GM21360 (cell line): ENCODE measurements at regions not wholly inside any gene's neighbourhood (a gene's known extent, or its start where the extent isn't known, plus 50 kb on each side); places are given as distances from the start of the nearest gene placed in this dataset.
"Not testable (repeated sequence)": the region's sequence is repeated elsewhere in the genome, so short reads cannot be mapped to it uniquely, and the experiment has no call there.

Experiments used
- ATAC-seq: cut with Tn5 transposase; IDR thresholded peaks from one replicate; pipeline ENCODE4 v1.9.1; 2021; ENCODE audit warnings: mild to moderate bottlenecking, moderate library complexity; ENCODE audit not compliant: unreplicated experiment

DNA sequence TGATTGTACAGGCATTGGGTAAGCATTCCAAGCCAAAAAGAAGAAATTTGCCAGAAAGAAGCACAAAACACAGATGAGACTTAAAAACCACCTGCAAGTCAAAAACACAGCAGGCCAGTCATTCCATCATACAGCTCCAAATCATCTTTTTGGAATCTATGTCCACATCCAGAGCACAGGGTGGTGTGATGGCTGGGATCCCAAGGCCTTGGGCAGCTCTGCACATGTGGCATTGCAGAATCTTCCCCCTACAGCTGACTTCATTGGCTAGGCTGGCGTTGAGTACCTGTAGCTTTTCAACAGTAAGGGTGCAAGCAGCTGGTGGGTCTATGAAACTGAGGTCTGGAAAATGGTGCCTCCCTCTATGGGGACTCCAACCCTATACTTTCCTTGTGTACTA, 236.7 kb downstream of the CWH43 start:
- not testable (repeated sequence) for ATAC-seq

DNA sequence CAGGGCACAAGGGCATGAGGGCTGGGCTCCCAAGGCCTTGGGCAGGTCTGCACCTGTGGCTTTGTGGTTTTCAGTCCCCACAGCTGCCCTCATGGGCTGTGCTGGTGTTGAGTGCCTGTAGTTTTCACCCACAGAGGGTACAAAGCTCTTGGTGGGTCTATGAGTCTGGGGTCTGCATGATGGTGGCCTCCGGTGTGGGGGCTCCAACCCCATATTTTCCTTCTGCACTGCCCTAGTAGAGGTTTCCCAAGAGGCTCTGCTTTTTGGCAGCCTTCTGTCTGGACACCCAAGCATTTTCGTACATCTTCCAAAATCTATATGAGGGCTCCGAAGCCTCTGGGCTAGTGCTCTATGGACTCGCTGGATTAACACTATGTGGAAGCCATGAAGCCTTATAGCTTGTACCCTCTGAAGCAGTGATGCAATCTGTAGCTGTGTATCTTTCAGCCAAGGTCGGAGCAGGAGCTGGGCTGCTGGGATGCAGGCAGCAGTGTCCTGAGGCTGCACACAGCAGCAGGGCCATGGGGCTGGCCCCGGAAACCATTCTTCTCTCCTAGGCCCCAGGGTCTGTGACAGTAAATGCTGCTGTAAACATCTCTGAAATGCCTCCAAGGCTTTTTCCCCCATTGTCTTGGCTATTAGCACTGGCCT, 240.3 kb downstream of the CWH43 start:
- ATAC-seq: not testable (repeated sequence)

- ATAC-seq: not testable (repeated sequence)
Observed at GRCh38 chr4:49227941-49228340, 241.9 kb downstream of the CWH43 start.

GRCh38 chr4:49229243-49229642, 243.2 kb downstream of the CWH43 start:
- not testable (repeated sequence) for ATAC-seq

- not testable (repeated sequence) for ATAC-seq
Observed at GRCh38 chr4:49229713-49230112, 243.6 kb downstream of the CWH43 start.

- not testable (repeated sequence) for ATAC-seq
Observed at GRCh38 chr4:49233346-49233745, 247.3 kb downstream of the CWH43 start.

DNA sequence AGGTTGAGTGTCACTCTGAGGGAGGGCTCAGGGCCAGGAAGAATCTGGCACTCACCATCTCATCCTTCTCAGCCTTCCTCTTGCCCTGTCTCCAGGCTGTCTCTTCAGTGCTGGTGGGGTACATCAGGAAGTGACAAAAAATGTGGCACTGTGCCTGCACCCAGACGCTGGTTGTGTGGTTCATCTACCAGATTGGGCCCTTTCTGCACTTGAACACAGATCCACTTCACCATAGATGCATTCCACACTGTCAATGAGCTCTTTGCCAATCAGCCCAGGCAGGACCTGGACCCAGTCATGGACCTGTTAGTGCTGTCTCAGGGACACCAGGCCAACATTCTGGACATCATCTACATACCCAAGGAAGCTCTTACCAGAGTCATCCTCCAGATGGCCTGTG, 247.7 kb downstream of the CWH43 start:
- not testable (repeated sequence) for ATAC-seq

DNA sequence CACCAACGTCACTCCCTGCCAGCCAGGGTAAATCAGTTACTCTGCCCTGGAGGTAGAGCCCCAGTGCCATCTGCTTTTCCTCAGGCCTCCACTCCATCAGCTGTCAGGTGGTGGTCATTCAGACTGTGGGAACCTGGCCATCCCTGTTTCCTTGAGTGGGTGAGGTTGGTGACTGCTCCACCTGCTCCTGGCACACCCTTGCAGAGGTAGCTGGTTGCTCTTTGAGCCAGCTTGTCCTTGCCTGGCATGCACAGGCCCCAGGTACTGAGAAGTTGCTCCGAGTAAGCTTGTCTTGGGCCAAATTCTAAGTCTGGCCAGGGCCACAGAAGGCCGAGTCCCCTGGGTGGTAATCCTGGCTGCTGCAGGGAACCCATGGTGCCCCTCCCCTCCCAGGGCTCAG, 248.3 kb downstream of the CWH43 start:
- not testable (repeated sequence) for ATAC-seq

GRCh38 chr4:49235413-49236160, 249.5 kb downstream of the CWH43 start:
- not testable (repeated sequence) for ATAC-seq

DNA sequence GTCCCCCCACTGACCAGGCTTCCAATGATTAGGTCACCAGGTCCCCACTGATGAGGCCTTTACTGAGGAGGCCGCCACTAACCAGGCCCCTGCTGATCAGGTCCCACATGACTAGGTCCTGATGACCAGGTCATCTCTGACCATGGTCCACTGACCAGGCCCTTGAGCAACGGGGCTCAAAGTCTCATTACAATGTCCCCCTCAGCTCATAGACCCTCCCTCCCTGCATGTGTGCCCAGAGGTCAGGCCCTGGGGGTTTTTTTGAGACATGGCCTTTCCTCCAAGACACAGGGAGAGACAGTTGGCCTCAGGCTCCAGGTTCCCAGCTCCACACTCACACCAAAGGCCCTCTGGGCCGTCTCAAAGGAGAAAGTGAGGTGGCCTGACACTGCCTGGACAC, 250.4 kb downstream of the CWH43 start:
- ATAC-seq: not testable (repeated sequence)

DNA sequence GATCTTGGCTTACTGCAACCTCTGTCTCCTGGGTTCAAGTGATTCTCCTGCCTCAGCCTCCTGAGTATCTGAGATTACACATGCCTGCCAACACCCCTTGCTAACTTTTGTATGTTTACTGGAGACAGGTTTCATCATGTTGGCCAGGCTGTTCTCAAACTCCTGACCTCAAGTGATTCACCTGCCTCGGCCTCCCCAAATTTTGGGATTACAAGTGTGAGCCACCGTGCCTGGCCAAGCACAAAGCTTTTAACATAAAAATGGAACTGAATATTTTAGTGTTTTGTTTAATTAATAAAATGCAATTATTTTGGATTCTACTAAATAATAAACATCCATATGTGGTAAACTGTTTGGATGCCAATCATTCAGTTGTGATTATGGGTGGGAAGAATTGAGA, 255.2 kb downstream of the CWH43 start:
- not testable (repeated sequence) for ATAC-seq

GRCh38 chr4:49262786-49263185, 276.7 kb downstream of the CWH43 start:
- ATAC-seq: not testable (repeated sequence)

DNA sequence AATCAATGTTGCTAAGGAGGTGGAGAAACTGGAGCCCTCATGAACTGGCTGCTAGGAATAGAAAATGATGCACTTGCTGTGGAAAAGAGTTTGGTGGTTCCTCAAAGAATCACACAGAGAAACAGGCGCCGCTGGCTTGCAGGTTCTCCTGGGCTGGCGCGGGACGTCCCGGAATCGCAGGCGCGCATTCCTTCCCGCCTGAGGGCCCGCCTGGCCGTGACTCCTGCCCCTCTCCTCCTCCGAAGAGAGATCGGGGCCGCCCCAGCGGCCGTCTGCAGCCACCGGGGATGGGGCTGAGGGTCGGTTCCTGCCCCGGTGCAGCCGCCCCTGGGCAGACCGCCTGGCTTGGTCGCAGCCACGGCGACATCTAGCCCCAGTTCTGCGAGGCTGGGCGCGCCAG, 284.4 kb downstream of the CWH43 start:
- not testable (repeated sequence) for ATAC-seq

DNA sequence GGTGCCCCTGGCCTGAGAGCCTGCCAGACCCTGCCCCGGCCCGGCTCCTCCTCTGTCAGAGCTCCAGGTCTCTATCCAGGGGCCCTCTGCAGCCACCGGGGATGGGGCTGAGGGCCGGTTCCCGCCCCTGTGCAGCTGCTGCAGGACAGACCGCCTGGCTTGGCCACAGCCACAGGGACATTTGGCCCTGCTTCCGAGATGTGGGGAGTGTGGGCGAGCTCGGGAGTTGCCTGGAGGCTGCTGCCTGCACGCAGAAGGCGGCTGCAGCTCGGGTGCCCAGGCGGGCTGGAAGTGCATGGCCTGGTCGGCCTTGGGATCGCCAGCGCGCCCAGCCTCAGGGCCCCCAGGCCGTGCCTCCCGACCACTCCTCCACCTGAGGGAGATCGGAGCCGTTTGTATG, 284.8 kb downstream of the CWH43 start:
- ATAC-seq: not testable (repeated sequence)

DNA sequence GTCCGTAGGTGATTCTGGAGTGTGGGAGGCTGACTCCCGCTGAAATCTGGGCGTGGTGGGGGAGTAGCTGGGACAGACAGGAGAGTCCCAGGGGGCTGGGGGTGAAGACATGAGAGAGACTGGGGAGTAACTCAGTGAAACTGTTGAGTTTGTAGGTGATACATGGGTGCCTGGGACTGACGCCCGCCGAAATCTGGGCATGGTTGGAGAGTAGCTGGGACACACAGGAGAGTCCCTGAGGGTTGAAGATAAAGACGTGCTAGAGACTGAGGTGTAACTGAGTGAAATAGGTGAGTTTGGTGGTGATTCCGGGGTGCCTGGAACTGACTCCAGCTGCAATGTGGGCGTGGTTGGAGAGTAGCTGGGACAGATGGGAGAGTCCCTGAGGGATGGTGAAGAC, 299.8 kb downstream of the CWH43 start:
- not testable (repeated sequence) for ATAC-seq

- not testable (repeated sequence) for ATAC-seq
Observed at GRCh38 chr4:49286926-49287745, 301.1 kb downstream of the CWH43 start.

DNA sequence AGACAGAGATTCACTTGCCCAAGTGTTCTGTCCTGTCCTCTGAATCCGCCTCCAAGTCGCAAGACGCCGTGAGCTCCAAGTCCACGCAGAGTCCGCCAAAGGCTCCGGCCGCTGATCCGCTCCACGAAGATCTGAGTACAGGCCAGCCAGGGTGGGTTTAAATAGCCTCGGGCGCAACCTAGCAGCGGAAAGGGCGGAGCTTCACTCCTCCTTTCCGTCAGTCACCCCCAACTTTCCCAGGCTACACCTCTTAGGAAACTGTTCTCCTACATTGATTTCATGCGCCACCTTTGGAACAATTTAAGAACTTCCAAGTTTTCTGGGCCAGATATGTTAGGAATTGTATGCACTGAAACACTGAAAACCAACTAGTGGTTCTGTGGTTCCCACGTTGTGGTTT, 301.8 kb downstream of the CWH43 start:
- not testable (repeated sequence) for ATAC-seq

- not testable (repeated sequence) for ATAC-seq
Observed at GRCh38 chr4:49288796-49289195, 302.7 kb downstream of the CWH43 start.

DNA sequence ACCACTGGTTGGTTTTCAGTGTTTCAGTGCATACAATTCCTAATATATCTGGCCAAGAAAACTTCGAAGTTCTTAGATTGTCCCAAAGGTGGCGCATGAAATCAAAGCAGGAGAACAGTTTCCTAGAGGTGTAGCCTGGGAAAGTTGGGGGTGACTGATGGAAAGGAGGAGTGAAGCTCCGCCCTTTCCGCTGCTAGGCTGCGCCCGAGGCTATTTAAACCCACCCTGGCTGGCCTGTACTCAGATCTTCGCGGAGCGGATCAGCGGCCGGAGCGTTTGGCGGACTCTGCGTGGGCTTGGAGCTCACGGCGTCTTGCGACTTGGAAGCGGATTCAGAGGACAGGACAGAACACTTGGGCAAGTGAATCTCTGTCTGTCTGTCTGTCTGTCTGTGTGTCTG, 328.7 kb downstream of the CWH43 start:
- not testable (repeated sequence) for ATAC-seq

DNA sequence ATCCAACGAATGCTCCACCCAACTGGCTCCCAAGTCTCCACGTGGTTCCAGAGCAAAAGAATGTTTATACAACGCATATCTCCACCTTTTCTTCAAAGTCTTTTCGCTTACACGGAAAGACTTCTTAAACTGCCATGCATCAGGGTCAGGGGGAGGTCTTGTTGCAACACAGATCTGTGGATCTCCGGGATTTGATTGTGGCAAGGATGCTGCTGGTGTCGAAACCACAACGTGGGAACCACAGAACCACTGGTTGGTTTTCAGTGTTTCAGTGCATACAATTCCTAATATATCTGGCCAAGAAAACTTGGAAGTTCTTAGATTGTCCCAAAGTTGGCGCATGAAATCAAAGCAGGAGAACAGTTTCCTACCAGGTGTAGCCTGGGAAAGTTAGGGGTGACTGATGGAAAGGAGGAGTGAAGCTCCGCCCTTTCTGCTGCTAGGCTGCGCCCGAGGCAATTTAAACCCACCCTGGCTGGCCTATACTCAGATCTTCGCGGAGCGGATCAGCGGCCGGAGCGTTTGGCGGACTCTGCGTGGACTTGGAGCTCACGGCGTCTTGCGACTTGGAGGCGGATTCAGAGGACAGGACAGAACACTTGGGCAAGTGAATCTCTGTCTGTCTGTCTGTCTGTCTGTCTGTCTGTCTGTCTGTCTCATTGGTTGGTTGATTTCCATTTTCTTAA, 334.8 kb downstream of the CWH43 start:
- ATAC-seq: not testable (repeated sequence)
